Keratinocyte (primary cell): ENCODE measurements at regions not wholly inside any gene's neighbourhood (a gene's known extent, or its start where the extent isn't known, plus 50 kb on each side); places are given as distances from the start of the nearest gene placed in this dataset.
"Not testable (repeated sequence)": the region's sequence is repeated elsewhere in the genome, so short reads cannot be mapped to it uniquely, and the experiment has no call there.

Experiments used
- DNase-seq: peaks from one replicate; pipeline ENCODE4 v3.0.0-alpha.2; 2011; ENCODE audit warnings: low read depth, missing footprints, low spot score
- FAIRE-seq: peaks from 2 replicates; lab custom pipeline; 2011; peaks lifted over from hg19 to GRCh38; lab: Jason Lieb, UNC
- H2AFZ ChIP-seq: 2 replicates; pipeline ENCODE4 v1.6.0; 2012; ENCODE audit warnings: low read length, control low read depth, inconsistent platforms; ENCODE audit not compliant: control insufficient read depth
- H3K27ac ChIP-seq: 2 replicates; pipeline ENCODE4 v1.5.1; 2011; ENCODE audit warnings: low read length; ENCODE audit not compliant: control insufficient read depth, insufficient read depth
- H3K27me3 ChIP-seq: 3 replicates; pipeline ENCODE4 v1.6.0; 2011; ENCODE audit warnings: low read length; ENCODE audit not compliant: control insufficient read depth, insufficient read depth; ENCODE audit errors: extremely low read depth
- H3K36me3 ChIP-seq, 2 experiments: 2 replicates in 1 of 2; 3 replicates in 1 of 2; pipeline ENCODE4 v1.5.1; 2011; ENCODE audit warnings: low read length in 2 of 2, mild to moderate bottlenecking in 1 of 2; ENCODE audit not compliant: control insufficient read depth in 2 of 2, insufficient read depth in 2 of 2; ENCODE audit errors: extremely low read depth in 1 of 2
- H3K4me1 ChIP-seq: 3 replicates; pipeline ENCODE4 v1.5.1; 2011; ENCODE audit warnings: low read length; ENCODE audit not compliant: control insufficient read depth, insufficient read depth; ENCODE audit errors: extremely low read depth
- H3K4me2 ChIP-seq: 3 replicates; pipeline ENCODE4 v1.6.0; 2011; ENCODE audit warnings: low read depth, low read length; ENCODE audit not compliant: control insufficient read depth, insufficient read depth; ENCODE audit errors: extremely low read depth
- H3K4me3 ChIP-seq, 3 experiments: fragments of 200-600 bp in 1 of 3; sonication (generic) in 1 of 3; 2 replicates in 2 of 3; 3 replicates in 1 of 3; pipeline ENCODE4 v1.5.1; 2011 to 2016; ENCODE audit warnings: low read length in 3 of 3, mild to moderate bottlenecking in 3 of 3, control low read depth in 2 of 3, inconsistent platforms in 1 of 3, low read depth in 1 of 3, mixed read lengths in 1 of 3, mixed run types in 1 of 3, moderate library complexity in 1 of 3; ENCODE audit not compliant: control insufficient read depth in 2 of 3, insufficient read depth in 2 of 3; ENCODE audit errors: extremely low read depth in 1 of 3
- H3K79me2 ChIP-seq: 2 replicates; pipeline ENCODE4 v1.6.0; 2012; ENCODE audit warnings: low read length; ENCODE audit not compliant: control insufficient read depth, insufficient read depth
- H3K9ac ChIP-seq: 3 replicates; pipeline ENCODE4 v1.6.0; 2011; ENCODE audit warnings: low read length; ENCODE audit not compliant: control insufficient read depth, insufficient read depth; ENCODE audit errors: extremely low read depth
- H3K9me1 ChIP-seq: 3 replicates; pipeline ENCODE4 v1.6.0; 2011; ENCODE audit warnings: low read length; ENCODE audit not compliant: control insufficient read depth, insufficient read depth; ENCODE audit errors: extremely low read depth
- H3K9me3 ChIP-seq: 2 replicates; pipeline ENCODE4 v1.5.1; 2012; ENCODE audit warnings: low read depth, low read length; ENCODE audit not compliant: control insufficient read depth
- H4K20me1 ChIP-seq: 3 replicates; pipeline ENCODE4 v1.6.0; 2011; ENCODE audit warnings: low read length; ENCODE audit not compliant: control insufficient read depth, insufficient read depth; ENCODE audit errors: extremely low read depth
- EZH2 ChIP-seq: IDR thresholded peaks from one replicate; pipeline ENCODE4 v1.6.1; 2012; ENCODE audit warnings: inconsistent platforms, mild to moderate bottlenecking, low read length, moderate library complexity
- dilution Hi-C: fragments of 300-500 bp; cut with MboI; formaldehyde crosslinking; loops from one replicate; pipeline ENCODE4 v1.7.0; 2020; ENCODE audit warnings: low sequenced_read_pairs; ENCODE audit not compliant: extremely low pct_ligation_motif_present
- TF ChIP-seq, protein P1 (sequence below), 3 experiments: IDR thresholded peaks in 1 of 3; conservative IDR thresholded peaks in 1 of 3; optimal IDR thresholded peaks in 1 of 3; 2 replicates in 2 of 3; 3 replicates in 1 of 3; pipeline versions ENCODE3 to v1.5.1; 2011; ENCODE audit warnings: low read length in 3 of 3, mild to moderate bottlenecking in 3 of 3, moderate library complexity in 2 of 3, control low read depth in 1 of 3, inconsistent platforms in 1 of 3; ENCODE audit not compliant: insufficient read depth in 2 of 3; ENCODE audit errors: extremely low read depth in 1 of 3

DNA sequence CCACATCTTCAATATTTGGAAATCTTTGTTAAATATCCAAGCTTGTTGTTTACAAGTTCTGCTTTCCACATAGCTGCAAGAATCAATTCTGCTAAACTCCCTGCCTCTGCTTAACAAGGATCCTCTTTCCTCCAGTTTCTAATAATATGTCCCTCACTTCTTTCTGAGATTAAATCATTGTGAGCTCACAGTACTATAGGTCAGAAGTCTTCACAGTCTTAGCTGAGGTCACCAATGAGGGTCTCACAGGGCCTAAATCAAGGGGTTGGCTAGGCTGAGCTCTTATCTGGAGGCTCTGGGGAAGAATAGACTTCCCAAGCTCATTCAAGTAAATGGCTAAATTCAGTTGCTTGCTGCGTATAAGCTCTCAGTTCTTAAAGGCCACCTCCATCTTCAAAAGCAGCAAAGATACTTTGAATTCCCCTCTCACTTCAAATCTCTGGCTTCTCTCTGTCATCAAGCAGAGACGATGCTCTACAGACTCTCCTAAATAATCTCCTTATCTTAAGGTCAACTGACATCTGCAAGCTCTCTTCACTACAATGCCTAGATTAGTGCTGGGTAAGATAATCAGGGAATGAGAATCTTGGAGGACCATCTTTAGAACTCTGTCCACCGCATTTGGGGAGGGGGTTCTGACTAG, 175.3 kb downstream of the PLPPR4 start:
- FAIRE-seq, result no peak
- Histone ChIP-seq H3K9me3 (no peaks in the 10 kb centered on the region), H3K27ac (no peak overlapping the region), H2AFZ (no peak overlapping the region), H3K36me3 (no peaks in the 10 kb centered on the region), H3K4me3 (no peak overlapping the region), H3K9me1 (no peaks in the 10 kb centered on the region), H3K27me3 (no peaks in the 10 kb centered on the region), H3K79me2 (no peaks in the 10 kb centered on the region), H3K4me1 (no peaks in the 10 kb centered on the region), H3K9ac (no peak overlapping the region), H3K4me2 (no peak overlapping the region), H4K20me1 (no peaks in the 10 kb centered on the region)
- dilution Hi-C loops, result no loop called here
- no peak for DNase-seq
- no peak for TF ChIP-seq EZH2
- TF ChIP-seq, protein P1, sequence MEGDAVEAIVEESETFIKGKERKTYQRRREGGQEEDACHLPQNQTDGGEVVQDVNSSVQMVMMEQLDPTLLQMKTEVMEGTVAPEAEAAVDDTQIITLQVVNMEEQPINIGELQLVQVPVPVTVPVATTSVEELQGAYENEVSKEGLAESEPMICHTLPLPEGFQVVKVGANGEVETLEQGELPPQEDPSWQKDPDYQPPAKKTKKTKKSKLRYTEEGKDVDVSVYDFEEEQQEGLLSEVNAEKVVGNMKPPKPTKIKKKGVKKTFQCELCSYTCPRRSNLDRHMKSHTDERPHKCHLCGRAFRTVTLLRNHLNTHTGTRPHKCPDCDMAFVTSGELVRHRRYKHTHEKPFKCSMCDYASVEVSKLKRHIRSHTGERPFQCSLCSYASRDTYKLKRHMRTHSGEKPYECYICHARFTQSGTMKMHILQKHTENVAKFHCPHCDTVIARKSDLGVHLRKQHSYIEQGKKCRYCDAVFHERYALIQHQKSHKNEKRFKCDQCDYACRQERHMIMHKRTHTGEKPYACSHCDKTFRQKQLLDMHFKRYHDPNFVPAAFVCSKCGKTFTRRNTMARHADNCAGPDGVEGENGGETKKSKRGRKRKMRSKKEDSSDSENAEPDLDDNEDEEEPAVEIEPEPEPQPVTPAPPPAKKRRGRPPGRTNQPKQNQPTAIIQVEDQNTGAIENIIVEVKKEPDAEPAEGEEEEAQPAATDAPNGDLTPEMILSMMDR (optimal IDR thresholded peaks at IDR 0.05 in 1 of 3, IDR thresholded peaks at IDR 0.05 in 1 of 3, conservative IDR thresholded peaks at IDR 0.05 in 1 of 3; ENCODE audit: extremely low read depth in 1 of 3, insufficient read depth in 2 of 3, low read length in 3 of 3), result no peak

DNA sequence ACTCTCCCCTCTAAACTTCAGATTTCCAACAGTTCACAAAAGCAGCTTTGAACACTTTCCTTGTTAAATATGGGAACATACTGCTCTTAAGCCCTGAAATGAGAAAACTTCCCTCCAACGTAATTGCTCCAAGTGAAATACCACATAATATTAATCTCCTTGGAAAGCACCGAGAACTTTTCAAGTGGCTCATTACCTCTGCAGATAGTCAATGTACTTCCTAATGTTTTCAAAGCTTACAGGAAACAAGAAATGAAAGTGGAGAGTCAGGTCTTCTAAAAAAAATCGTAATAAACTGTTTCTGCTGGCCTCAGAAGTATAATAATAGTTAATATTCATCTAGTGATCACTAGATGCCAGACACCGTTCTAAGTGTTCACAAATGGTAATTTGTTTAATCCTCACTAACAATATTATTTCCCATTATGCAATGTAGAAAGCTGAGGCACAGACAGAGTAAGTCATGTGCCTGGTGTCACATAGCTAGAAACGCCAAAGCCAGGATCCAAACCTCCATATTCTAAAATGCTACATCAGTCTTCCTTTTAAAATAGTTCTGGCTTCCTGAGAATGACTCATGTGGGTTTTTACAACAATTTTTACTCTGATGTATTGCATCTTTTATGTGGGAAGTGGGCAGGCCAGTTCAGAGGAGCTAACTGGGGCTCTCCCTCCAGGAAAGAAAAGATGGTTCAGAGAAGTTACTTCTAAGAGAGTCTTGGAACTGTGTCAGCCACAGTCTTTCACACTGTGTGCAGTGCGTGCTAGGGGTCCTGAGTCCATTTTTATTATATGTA, 177.2 kb downstream of the PLPPR4 start:
- Histone ChIP-seq H3K9me3 (no peaks in the 10 kb centered on the region), H2AFZ (no peak overlapping the region), H3K9ac (no peak overlapping the region), H4K20me1 (no peaks in the 10 kb centered on the region), H3K36me3 (no peaks in the 10 kb centered on the region), H3K27me3 (no peaks in the 10 kb centered on the region), H3K4me3 (no peak overlapping the region), H3K4me2 (no peak overlapping the region), H3K79me2 (no peaks in the 10 kb centered on the region), H3K27ac (no peak overlapping the region), H3K9me1 (no peaks in the 10 kb centered on the region), H3K4me1 (no peaks in the 10 kb centered on the region)
- no peak for TF ChIP-seq EZH2
- TF ChIP-seq, protein P1 (optimal IDR thresholded peaks at IDR 0.05 in 1 of 3, IDR thresholded peaks at IDR 0.05 in 1 of 3, conservative IDR thresholded peaks at IDR 0.05 in 1 of 3; ENCODE audit: extremely low read depth in 1 of 3, insufficient read depth in 2 of 3, low read length in 3 of 3), result no peak
- dilution Hi-C loops, result no loop called here
- DNase-seq (no peak), FAIRE-seq (no peak)

- H4K20me1 ChIP-seq, H2AFZ ChIP-seq, DNase-seq, H3K4me2 ChIP-seq, H3K36me3 ChIP-seq, H3K9me1 ChIP-seq, H3K9ac ChIP-seq, dilution Hi-C loops, H3K27ac ChIP-seq, H3K4me3 ChIP-seq, FAIRE-seq, H3K9me3 ChIP-seq, H3K27me3 ChIP-seq, H3K4me1 ChIP-seq, H3K79me2 ChIP-seq: not testable (repeated sequence)
These were observed 180.1 kb downstream of the PLPPR4 start for GRCh38 chr1:99444211-99444927.
